HEK293 (cell line): ENCODE measurements at regions not wholly inside any gene's neighbourhood (a gene's known extent, or its start where the extent isn't known, plus 50 kb on each side); places are given as distances from the start of the nearest gene placed in this dataset.

Source experiments
- CTCF ChIP-seq: fragments of 450-650 bp; formaldehyde crosslinking; IDR thresholded peaks from 2 replicates; pipeline ENCODE4 v1.5.1; 2016; ENCODE audit warnings: missing biosample characterization, missing genetic modification characterization
- ZBTB48 ChIP-seq: fragments of 450-650 bp; formaldehyde crosslinking; IDR thresholded peaks from 2 replicates; pipeline ENCODE4 v1.5.1; 2016; ENCODE audit warnings: missing biosample characterization, missing genetic modification characterization
- ZBTB8A ChIP-seq: fragments of 450-650 bp; formaldehyde crosslinking; IDR thresholded peaks from 2 replicates; pipeline ENCODE4 v1.5.1; 2016; ENCODE audit warnings: missing biosample characterization, missing genetic modification characterization
- ZEB2 ChIP-seq: fragments of 450-650 bp; formaldehyde crosslinking; IDR thresholded peaks from 2 replicates; pipeline ENCODE4 v1.5.1; 2016; ENCODE audit warnings: missing biosample characterization, missing genetic modification characterization
- ZNF639 ChIP-seq: fragments of 450-650 bp; formaldehyde crosslinking; IDR thresholded peaks from 2 replicates; pipeline ENCODE4 v1.5.1; 2016; ENCODE audit warnings: missing biosample characterization, missing genetic modification characterization

- no peak for TF ChIP-seq CTCF (tag by site-specific recombination)
- TF ChIP-seq ZNF639 (tag by site-specific recombination): no peak
- no peak for TF ChIP-seq ZBTB8A (tag by site-specific recombination)
- TF ChIP-seq ZEB2 (tag by site-specific recombination): no peak
- no peak for TF ChIP-seq ZBTB48 (tag by site-specific recombination)
Observed at GRCh38 chr3:6560259-6560658, 300.7 kb upstream of the GRM7 start.
